Thymus (tissue), 11 donors: ENCODE measurements at regions not wholly inside any gene's neighbourhood (a gene's known extent, or its start where the extent isn't known, plus 50 kb on each side); places are given as distances from the start of the nearest gene placed in this dataset.
"Not testable (repeated sequence)": the region's sequence is repeated elsewhere in the genome, so short reads cannot be mapped to it uniquely, and the experiment has no call there.

Experiments used
- DNase-seq, 9 donors: peaks; one replicate each; pipeline ENCODE4 v3.0.0-alpha.2; 2013; ENCODE audit warnings: low spot score in 9 of 9, low read depth in 6 of 9, missing footprints in 1 of 9
- H3K27ac ChIP-seq, 2 donors: one replicate each; pipeline ENCODE4 v1.5.1; 2013; ENCODE audit warnings: control low read depth in 1 of 2, low read depth in 1 of 2, low read length in 1 of 2, mild to moderate bottlenecking in 1 of 2, moderate library complexity in 1 of 2
- H3K27me3 ChIP-seq, 2 donors: one replicate each; pipeline ENCODE4 v1.5.1; 2013; ENCODE audit warnings: low read length in 1 of 2; ENCODE audit not compliant: control insufficient read depth in 2 of 2, insufficient read depth in 1 of 2
- H3K36me3 ChIP-seq, 2 donors: one replicate each; pipeline ENCODE4 v1.5.1; 2013; ENCODE audit warnings: low read length in 1 of 2, mild to moderate bottlenecking in 1 of 2, moderate library complexity in 1 of 2; ENCODE audit not compliant: control insufficient read depth in 2 of 2, insufficient read depth in 2 of 2
- H3K4me1 ChIP-seq, 2 donors: one replicate each; pipeline ENCODE4 v1.5.1; 2013; ENCODE audit warnings: low read length in 2 of 2; ENCODE audit not compliant: control insufficient read depth in 2 of 2, insufficient read depth in 2 of 2
- H3K4me3 ChIP-seq, 2 donors: one replicate each; pipeline ENCODE4 v1.5.1; 2013; ENCODE audit warnings: low read length in 2 of 2, control low read depth in 1 of 2, mild to moderate bottlenecking in 1 of 2
- H3K9me3 ChIP-seq, 2 donors: one replicate each; pipeline ENCODE4 v1.5.1; 2013; ENCODE audit warnings: low read length in 1 of 2, mild to moderate bottlenecking in 1 of 2; ENCODE audit not compliant: control insufficient read depth in 2 of 2, insufficient read depth in 1 of 2
- WGBS: extraction: QIAGEN DNeasy Blood & Tissue Kit; methylation state at CpG from one replicate; pipeline ENCODE4 v1.1.7; 2013; 5-methylcytosine and 5-hydroxymethylcytosine counted together
- donor health status: healthy.

- no peaks in the 10 kb centered on the region for H3K36me3 ChIP-seq
- no peak overlapping the region for H3K27ac ChIP-seq
- no peaks in the 10 kb centered on the region for H3K9me3 ChIP-seq
- WGBS: 97% methylated on average over 1 of the region's 1 CpG
- no peaks in the 10 kb centered on the region for H3K4me1 ChIP-seq
- no peak overlapping the region for H3K4me3 ChIP-seq
- DNase-seq: no peak
- H3K27me3 ChIP-seq: no peaks in the 10 kb centered on the region
These were observed 330.5 kb upstream of the KCNMB2 start for GRCh38 chr3:178205740-178206139.

- Histone ChIP-seq H3K4me3 (no peak overlapping the region), H3K27me3 (no peaks in the 10 kb centered on the region), H3K9me3 (no peaks in the 10 kb centered on the region), H3K36me3 (no peaks in the 10 kb centered on the region), H3K4me1 (no peaks in the 10 kb centered on the region), H3K27ac (no peak overlapping the region)
- DNase-seq: no peak
- 96% methylated on average over 3 of the region's 3 CpGs for WGBS
These were observed 329.7 kb upstream of the KCNMB2 start for GRCh38 chr3:178206521-178206920.

- not testable (repeated sequence) for H3K4me3 ChIP-seq, H3K4me1 ChIP-seq, H3K27me3 ChIP-seq, H3K9me3 ChIP-seq, H3K36me3 ChIP-seq, DNase-seq, H3K27ac ChIP-seq
- WGBS: 94% methylated on average over 2 of the region's 2 CpGs
These were observed 329.1 kb upstream of the KCNMB2 start for GRCh38 chr3:178207161-178207560.

DNA sequence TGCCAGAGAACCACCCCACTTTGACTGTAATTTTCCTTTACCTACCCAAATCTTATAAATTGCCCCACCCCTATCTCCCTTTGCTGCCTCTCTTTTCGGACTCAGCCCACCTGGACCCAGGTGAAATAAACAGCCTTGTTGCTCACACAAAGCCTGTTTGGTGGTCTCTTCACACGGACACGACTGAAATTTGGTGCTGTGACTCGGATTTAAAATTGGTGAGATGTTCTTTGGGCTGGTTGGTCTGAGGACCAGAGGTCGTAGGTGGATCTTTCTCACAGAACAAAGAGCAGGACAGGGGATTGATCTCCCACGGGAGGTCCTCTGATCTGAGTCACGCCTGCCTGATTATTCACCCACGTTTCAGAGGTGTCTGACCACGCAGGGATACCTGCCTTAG, 328.6 kb upstream of the KCNMB2 start:
- not testable (repeated sequence) for DNase-seq, H3K4me1 ChIP-seq, H3K27ac ChIP-seq, H3K4me3 ChIP-seq, H3K9me3 ChIP-seq, H3K27me3 ChIP-seq, H3K36me3 ChIP-seq
- 95% methylated on average over 9 of the region's 9 CpGs for WGBS

DNA sequence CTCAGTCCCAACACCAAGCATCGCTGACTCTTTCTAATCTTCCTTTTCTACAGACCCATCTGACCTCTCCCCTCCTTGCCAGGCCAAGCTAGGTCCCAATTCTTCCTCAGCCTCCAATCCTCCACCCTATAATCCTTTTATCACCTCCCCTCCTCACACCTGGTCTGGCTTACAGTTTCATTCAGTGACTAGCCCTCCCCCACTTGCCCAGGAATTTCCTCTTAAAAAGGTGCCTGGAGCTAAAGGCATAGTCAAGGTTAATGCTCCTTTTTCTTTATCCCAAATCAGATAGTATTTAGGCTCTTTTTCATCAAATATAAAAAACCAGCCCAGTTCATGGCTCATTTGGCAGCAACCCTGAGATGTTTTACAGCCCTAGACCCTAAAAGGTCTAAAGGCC, 327.1 kb upstream of the KCNMB2 start:
- WGBS: 98% methylated on average over 1 of the region's 1 CpG
- not testable (repeated sequence) for H3K4me3 ChIP-seq, H3K9me3 ChIP-seq, H3K4me1 ChIP-seq, H3K36me3 ChIP-seq, DNase-seq, H3K27me3 ChIP-seq, H3K27ac ChIP-seq

DNA sequence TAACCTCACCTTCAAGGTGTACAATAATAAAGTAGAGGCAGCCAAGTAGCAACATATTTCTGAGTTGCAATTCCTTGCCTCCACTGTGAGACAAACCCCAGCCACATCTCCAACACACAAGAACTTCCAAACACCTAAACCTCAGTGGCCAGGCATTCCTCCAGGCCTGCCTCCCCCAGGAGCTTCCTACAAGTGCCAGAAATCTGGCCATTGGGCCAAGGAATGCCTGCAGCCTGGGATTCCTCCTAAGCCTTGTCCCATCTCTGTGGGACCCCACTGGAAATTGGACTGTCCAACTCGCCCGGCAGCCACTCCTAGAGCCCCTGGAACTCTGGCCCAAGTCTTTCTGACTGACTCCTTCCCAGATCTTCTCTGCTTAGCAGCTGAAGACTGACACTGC, 326.6 kb upstream of the KCNMB2 start:
- not testable (repeated sequence) for H3K27ac ChIP-seq, H3K4me1 ChIP-seq, DNase-seq, H3K27me3 ChIP-seq, H3K36me3 ChIP-seq, H3K4me3 ChIP-seq, H3K9me3 ChIP-seq
- WGBS: 97% methylated on average over 2 of the region's 2 CpGs

- H3K4me1 ChIP-seq, H3K27me3 ChIP-seq, H3K4me3 ChIP-seq, H3K36me3 ChIP-seq, DNase-seq, H3K27ac ChIP-seq, H3K9me3 ChIP-seq: not testable (repeated sequence)
- 98% methylated on average over 1 of the region's 1 CpG for WGBS
These were observed 325.1 kb upstream of the KCNMB2 start for GRCh38 chr3:178211086-178211485.

DNA sequence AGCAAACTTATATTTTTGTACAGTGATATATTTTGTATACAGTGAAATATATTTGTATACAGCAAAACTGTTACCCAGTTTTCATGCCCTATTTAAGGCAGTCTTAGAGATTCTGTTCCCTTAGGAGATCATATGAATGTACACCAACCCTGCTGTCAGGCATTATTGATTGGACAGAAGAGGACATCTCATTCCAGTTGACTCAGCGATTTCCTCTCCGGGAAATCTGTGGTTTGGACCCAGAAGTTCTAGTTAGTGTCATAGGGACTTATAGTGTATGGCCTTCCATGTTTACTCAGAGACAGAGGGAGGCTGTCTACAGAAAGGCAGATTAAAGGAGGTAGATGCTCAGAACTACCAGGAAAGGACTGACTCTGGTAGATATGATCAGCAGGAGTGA, 318.8 kb upstream of the KCNMB2 start:
- Histone ChIP-seq H3K9me3 (no peaks in the 10 kb centered on the region), H3K27me3 (no peaks in the 10 kb centered on the region), H3K4me1 (no peaks in the 10 kb centered on the region), H3K27ac (no peak overlapping the region), H3K4me3 (no peak overlapping the region), H3K36me3 (no peaks in the 10 kb centered on the region)
- 95% methylated on average over 2 of the region's 2 CpGs for WGBS
- DNase-seq: no peak

DNA sequence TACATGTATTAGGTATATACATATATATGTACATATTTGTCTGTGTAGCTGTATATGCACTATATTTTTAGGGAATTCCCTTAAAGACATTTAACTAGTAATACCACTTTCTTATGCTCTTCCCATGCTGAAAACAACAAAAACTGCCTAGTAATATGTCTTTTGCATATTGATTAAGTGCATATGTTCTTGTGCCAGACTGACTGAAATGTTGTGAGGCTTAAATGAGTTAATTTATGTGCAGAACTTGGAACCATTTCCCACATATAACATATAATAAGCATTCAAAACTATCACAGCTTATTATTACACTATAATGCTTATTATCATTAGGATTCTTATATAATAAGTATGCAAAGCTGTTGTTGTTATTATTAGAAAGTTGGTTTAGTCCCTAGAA, 318.0 kb upstream of the KCNMB2 start:
- no peaks in the 10 kb centered on the region for H3K9me3 ChIP-seq
- H3K27ac ChIP-seq: no peak overlapping the region
- no peak overlapping the region for H3K4me3 ChIP-seq
- no peaks in the 10 kb centered on the region for H3K27me3 ChIP-seq
- no peaks in the 10 kb centered on the region for H3K36me3 ChIP-seq
- no peaks in the 10 kb centered on the region for H3K4me1 ChIP-seq
- no peak for DNase-seq

GRCh38 chr3:178219661-178220060, 316.6 kb upstream of the KCNMB2 start:
- H3K4me1 ChIP-seq, H3K9me3 ChIP-seq, DNase-seq, H3K4me3 ChIP-seq, H3K27me3 ChIP-seq, H3K27ac ChIP-seq, H3K36me3 ChIP-seq: not testable (repeated sequence)
- 93% methylated on average over 4 of the region's 4 CpGs for WGBS
